ENCODE measurements at regions not wholly inside any gene's neighbourhood (a gene's known extent, or its start where the extent isn't known, plus 50 kb on each side); places are given as distances from the start of the nearest gene placed in this dataset.
A peak's percentile ranks its signal among the peaks of the same experiment; 100 is the strongest.
"Not testable (repeated sequence)": the region's sequence is repeated elsewhere in the genome, so short reads cannot be mapped to it uniquely, and the experiment has no call there.

GRCh38 chr13:110971486-110971885 lies 56.6 kb upstream of the ANKRD10 start:
- ChIA-PET POLR2A (no interaction called here), CTCF (no interaction called here)
- no peak overlapping the region for H3K4me3 Mint-ChIP-seq
- intact Hi-C loops (cut with micrococcal nuclease): no loop called here
- peaks cover 22% of the 10 kb centered on the region for H3K9me3 Mint-ChIP-seq
- no peak for DNase-seq
- H3K4me1 Mint-ChIP-seq (ENCODE audit: low read depth): peaks cover 14% of the 10 kb centered on the region
- H3K27ac Mint-ChIP-seq: no peak overlapping the region
- H3K36me3 Mint-ChIP-seq: peaks cover 11% of the 10 kb centered on the region
- H3K27me3 Mint-ChIP-seq: peaks cover 29% of the 10 kb centered on the region

GRCh38 chr13:110967156-110967855 lies 52.4 kb upstream of the ANKRD10 start:
- Mint-ChIP-seq H3K36me3 (peaks cover 36% of the 10 kb centered on the region), H3K9me3 (peaks cover 50% of the 10 kb centered on the region), H3K4me1 (ENCODE audit: low read depth) (peaks cover 27% of the 10 kb centered on the region), H3K27ac (peak overlapping the region; percentile 81)
- intact Hi-C loops (cut with micrococcal nuclease); POLR2A ChIA-PET; DNase-seq; H3K4me3 Mint-ChIP-seq; H3K27me3 Mint-ChIP-seq: not testable (repeated sequence)
- CTCF ChIA-PET: interaction anchor here (0.6 kb wide), 1 partner anchor 473 kb away, joined by 4 read pairs; no protein-coding TSS in a partner anchor

- peaks cover 62% of the 10 kb centered on the region for H3K9me3 Mint-ChIP-seq
Measured at GRCh38 chr13:110965755-110966134, 50.9 kb upstream of the ANKRD10 start.

GRCh38 chr13:110965038-110965754 lies 50.3 kb upstream of the ANKRD10 start:
- Mint-ChIP-seq H3K9me3 (peaks cover 62% of the 10 kb centered on the region), H3K27me3 (peaks cover 6% of the 10 kb centered on the region), H3K36me3 (peaks cover 37% of the 10 kb centered on the region), H3K27ac (peak overlapping the region; percentile 81), H3K4me3 (peak overlapping the region; percentile 25), H3K4me1 (ENCODE audit: low read depth) (peaks cover 25% of the 10 kb centered on the region)
- DNase-seq: peak; percentile 64
- ChIA-PET CTCF (no interaction called here), POLR2A (no interaction called here)
- intact Hi-C loops (cut with micrococcal nuclease): loop anchor here (1.0 kb wide), 5 partner anchors 10 to 252 kb away; partner anchors contain the start of genes ANKRD10 and ING1

More at GRCh38 chr13:110965755-110966134, 50.9 kb upstream of the ANKRD10 start:
- Mint-ChIP-seq H3K4me1 (ENCODE audit: low read depth) (peaks cover 25% of the 10 kb centered on the region), H3K36me3 (peaks cover 35% of the 10 kb centered on the region), H3K4me3 (no peak overlapping the region), H3K27ac (peak overlapping the region; percentile 81), H3K27me3 (peaks cover 6% of the 10 kb centered on the region)
- POLR2A ChIA-PET: no interaction called here
- no peak for DNase-seq
- intact Hi-C loops (cut with micrococcal nuclease): loop anchor here (1.0 kb wide), 5 partner anchors 10 to 252 kb away; partner anchors contain the start of genes ANKRD10 and ING1
- CTCF ChIA-PET: no interaction called here

Data from activated CD4-positive, alpha-beta memory T cell treated with anti-CD3 and anti-CD28 coated beads for 36 hours (primary cell).